ENCODE measurements at regions not wholly inside any gene's neighbourhood (a gene's known extent, or its start where the extent isn't known, plus 50 kb on each side); places are given as distances from the start of the nearest gene placed in this dataset.

DNA sequence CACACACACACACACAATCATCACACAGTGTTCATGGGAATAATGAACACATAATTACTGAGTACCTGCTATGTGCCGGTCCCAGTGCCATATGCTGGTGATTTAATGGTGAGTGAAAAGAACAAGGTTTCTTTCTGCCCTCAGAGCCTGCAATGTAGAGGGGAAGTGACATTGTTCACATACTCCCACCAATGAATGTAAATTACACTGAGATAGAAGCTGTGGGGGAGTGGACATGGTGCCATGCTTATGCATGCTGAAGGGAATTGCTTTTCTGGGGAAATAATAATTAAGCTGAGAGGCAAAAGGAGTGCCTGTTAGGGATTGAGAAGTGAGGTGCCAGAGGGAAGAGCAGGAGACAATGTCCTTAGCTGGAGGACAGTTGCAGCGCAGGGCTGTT is 175.1 kb downstream of the MFSD1 start:
- TF ChIP-seq, protein P1, sequence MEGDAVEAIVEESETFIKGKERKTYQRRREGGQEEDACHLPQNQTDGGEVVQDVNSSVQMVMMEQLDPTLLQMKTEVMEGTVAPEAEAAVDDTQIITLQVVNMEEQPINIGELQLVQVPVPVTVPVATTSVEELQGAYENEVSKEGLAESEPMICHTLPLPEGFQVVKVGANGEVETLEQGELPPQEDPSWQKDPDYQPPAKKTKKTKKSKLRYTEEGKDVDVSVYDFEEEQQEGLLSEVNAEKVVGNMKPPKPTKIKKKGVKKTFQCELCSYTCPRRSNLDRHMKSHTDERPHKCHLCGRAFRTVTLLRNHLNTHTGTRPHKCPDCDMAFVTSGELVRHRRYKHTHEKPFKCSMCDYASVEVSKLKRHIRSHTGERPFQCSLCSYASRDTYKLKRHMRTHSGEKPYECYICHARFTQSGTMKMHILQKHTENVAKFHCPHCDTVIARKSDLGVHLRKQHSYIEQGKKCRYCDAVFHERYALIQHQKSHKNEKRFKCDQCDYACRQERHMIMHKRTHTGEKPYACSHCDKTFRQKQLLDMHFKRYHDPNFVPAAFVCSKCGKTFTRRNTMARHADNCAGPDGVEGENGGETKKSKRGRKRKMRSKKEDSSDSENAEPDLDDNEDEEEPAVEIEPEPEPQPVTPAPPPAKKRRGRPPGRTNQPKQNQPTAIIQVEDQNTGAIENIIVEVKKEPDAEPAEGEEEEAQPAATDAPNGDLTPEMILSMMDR (IDR thresholded peaks at IDR 0.05 in 2 of 3, conservative IDR thresholded peaks at IDR 0.05 in 1 of 3; ENCODE audit: borderline replicate concordance in 1 of 3, insufficient read depth in 1 of 3, low read depth in 2 of 3, low read length in 2 of 3), result no peak
- no peak for TF ChIP-seq POLR2A (IDR thresholded peaks at IDR 0.05; ENCODE audit: borderline replicate concordance, extremely low read depth, insufficient read depth, insufficient read length)

Measured in HCT116 (cell line).